RWPE2 (cell line): ENCODE measurements at regions not wholly inside any gene's neighbourhood (a gene's known extent, or its start where the extent isn't known, plus 50 kb on each side); places are given as distances from the start of the nearest gene placed in this dataset.

Experiments used
- ATAC-seq: fragments of 200-7000 bp; cut with Tn5 transposase; 3 replicates; pipeline ENCODE4 v1.9.1; 2021; ENCODE audit warnings: low read depth
- DNase-seq: peaks from one replicate; pipeline ENCODE4 v3.0.0-alpha.2; 2020; ENCODE audit warnings: low spot score
- H3K27ac ChIP-seq: fragments of 450-650 bp; 2 replicates; pipeline ENCODE4 v1.5.1; 2017; ENCODE audit warnings: mild to moderate bottlenecking; ENCODE audit not compliant: poor library complexity, severe bottlenecking
- H3K27me3 ChIP-seq: fragments of 250-450 bp; sonication (Bioruptor Pico); 2 replicates; pipeline ENCODE4 v1.5.1; 2021; ENCODE audit warnings: mild to moderate bottlenecking, moderate library complexity; ENCODE audit not compliant: insufficient read depth, poor library complexity, severe bottlenecking
- H3K36me3 ChIP-seq: fragments of 250-450 bp; sonication (Bioruptor Pico); 2 replicates; pipeline ENCODE4 v1.5.1; 2020; ENCODE audit warnings: low read depth, mild to moderate bottlenecking, moderate library complexity
- H3K4me1 ChIP-seq: fragments of 250-450 bp; sonication (Bioruptor Pico); 2 replicates; pipeline ENCODE4 v1.5.1; 2021; ENCODE audit warnings: mild to moderate bottlenecking, moderate library complexity; ENCODE audit not compliant: insufficient read depth, poor library complexity, severe bottlenecking
- H3K4me3 ChIP-seq: fragments of 250-450 bp; sonication (Bioruptor Pico); 2 replicates; pipeline ENCODE4 v1.5.1; 2021; ENCODE audit warnings: mild to moderate bottlenecking, moderate library complexity; ENCODE audit not compliant: severe bottlenecking
- H3K9me3 ChIP-seq: fragments of 250-450 bp; sonication (Bioruptor Pico); 2 replicates; pipeline ENCODE4 v1.5.1; 2021; ENCODE audit warnings: mild to moderate bottlenecking, moderate library complexity; ENCODE audit not compliant: severe bottlenecking
- TF ChIP-seq, protein P1 (sequence below): fragments of 450-650 bp; IDR thresholded peaks from one replicate; pipeline ENCODE4 v1.5.1; 2017; ENCODE audit warnings: mild to moderate bottlenecking, moderate library complexity; ENCODE audit not compliant: poor library complexity, severe bottlenecking

DNA sequence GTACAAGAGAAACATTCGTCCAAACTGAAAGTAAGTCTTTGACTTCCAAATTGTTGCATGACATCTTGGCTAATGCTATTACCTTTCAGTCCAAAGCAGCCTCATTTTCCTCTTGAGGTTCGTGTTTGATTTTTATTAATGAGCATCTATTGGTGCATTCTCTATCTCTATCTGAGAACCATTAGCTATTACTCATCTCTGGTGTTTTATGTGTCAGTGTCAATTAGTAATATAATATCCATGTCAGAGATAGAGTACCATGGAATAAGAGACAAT, 388.1 kb upstream of the GOT2 start:
- TF ChIP-seq, protein P1, sequence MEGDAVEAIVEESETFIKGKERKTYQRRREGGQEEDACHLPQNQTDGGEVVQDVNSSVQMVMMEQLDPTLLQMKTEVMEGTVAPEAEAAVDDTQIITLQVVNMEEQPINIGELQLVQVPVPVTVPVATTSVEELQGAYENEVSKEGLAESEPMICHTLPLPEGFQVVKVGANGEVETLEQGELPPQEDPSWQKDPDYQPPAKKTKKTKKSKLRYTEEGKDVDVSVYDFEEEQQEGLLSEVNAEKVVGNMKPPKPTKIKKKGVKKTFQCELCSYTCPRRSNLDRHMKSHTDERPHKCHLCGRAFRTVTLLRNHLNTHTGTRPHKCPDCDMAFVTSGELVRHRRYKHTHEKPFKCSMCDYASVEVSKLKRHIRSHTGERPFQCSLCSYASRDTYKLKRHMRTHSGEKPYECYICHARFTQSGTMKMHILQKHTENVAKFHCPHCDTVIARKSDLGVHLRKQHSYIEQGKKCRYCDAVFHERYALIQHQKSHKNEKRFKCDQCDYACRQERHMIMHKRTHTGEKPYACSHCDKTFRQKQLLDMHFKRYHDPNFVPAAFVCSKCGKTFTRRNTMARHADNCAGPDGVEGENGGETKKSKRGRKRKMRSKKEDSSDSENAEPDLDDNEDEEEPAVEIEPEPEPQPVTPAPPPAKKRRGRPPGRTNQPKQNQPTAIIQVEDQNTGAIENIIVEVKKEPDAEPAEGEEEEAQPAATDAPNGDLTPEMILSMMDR = no peak

DNA sequence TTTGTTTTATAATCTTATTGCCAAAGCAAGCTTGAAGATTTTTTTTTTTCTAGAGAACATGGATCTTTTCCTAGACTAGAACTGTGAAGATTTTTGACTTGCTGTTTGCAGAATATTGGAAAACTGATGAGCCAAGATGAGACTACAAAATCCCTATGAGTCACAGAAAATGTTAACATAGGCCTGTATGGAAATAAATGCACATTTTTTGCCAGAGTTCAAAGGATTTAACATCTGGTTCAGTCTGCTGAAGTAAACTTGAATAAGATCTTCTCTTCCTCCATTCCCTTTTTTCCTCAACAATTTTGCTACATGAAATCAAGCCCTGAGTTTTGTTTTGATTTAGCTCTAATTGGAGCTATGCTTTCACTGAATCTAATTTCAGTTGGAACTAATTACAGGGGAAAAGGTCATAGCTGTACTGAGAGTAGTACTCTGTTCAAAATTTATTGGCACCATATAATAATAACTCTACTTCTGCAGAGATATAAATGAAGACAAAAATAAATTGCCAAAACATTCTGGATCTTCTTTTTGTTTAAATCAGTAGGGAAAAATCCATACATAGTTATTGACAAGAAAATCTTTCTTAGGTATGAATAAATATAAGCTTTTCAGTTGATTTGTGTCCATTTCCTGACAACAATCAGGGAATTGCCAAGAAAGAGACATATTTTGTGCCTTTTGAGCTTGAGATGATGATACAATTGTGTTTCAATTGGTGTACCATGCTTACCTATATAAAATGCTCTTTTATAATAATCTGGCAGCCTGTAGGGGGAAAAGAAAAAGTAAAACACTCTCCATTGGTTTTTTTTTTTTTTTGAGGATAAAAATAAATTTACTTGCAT, 387.5 kb upstream of the GOT2 start:
- Histone ChIP-seq H3K4me3 (no peak overlapping the region), H3K9me3 (no peaks in the 10 kb centered on the region), H3K27me3 (no peaks in the 10 kb centered on the region), H3K36me3 (no peaks in the 10 kb centered on the region), H3K4me1 (no peaks in the 10 kb centered on the region), H3K27ac (no peak overlapping the region)
- ATAC-seq = no peak
- TF ChIP-seq, protein P1 = no peak
- DNase-seq = no peak

More for the DNA sequence above, 388.1 kb upstream of the GOT2 start:
- ATAC-seq = no peak
- no peak overlapping the region for H3K4me3 ChIP-seq
- no peaks in the 10 kb centered on the region for H3K36me3 ChIP-seq
- H3K27ac ChIP-seq = no peak overlapping the region
- H3K4me1 ChIP-seq = no peaks in the 10 kb centered on the region
- H3K27me3 ChIP-seq = no peaks in the 10 kb centered on the region
- DNase-seq = no peak
- H3K9me3 ChIP-seq = no peaks in the 10 kb centered on the region

DNA sequence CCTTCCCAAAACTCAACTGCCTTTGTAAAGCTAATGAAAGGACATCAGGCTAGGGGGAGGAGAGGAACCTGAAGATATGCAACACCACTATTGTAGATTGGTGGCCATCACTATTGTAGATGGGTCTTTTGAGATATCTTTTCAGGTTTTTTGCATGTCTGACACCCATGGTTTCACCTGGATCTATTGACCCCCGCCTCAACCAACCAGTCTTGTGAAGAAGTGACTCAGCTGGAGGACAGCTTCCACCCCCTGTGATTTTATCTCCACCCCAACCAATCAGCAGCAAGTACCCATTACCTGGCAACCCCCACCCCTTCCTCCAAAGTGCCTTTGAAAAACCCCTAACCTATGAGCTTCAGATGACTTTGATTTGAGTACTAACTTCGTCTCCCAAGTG, 382.6 kb upstream of the GOT2 start:
- DNase-seq (no peak), ATAC-seq (no peak)
- Histone ChIP-seq H3K36me3 (no peaks in the 10 kb centered on the region), H3K27ac (no peak overlapping the region), H3K4me3 (no peak overlapping the region), H3K9me3 (no peaks in the 10 kb centered on the region), H3K27me3 (no peaks in the 10 kb centered on the region), H3K4me1 (no peaks in the 10 kb centered on the region)
- TF ChIP-seq, protein P1 = no peak

DNA sequence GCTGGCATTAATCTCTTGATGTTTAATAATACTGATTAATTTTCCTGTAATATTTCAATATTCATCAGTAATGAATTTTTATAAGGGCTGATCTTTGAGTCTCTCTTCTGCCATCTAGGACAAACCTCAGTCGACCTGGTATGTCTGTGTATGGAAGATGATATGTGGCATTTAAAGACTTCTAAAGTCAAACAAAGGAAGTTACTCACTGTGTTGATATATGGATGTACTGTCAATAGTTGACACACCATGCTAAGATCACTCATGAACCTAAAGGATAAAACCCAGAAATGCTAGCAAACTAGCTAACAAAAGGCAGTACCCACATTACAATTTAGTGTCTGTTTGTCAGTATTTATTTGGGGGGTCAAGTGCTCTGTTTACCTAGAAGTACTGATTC, 380.7 kb upstream of the GOT2 start:
- Histone ChIP-seq H3K27me3 (no peaks in the 10 kb centered on the region), H3K27ac (no peak overlapping the region), H3K36me3 (no peaks in the 10 kb centered on the region), H3K9me3 (no peaks in the 10 kb centered on the region), H3K4me3 (no peak overlapping the region), H3K4me1 (no peaks in the 10 kb centered on the region)
- TF ChIP-seq, protein P1 = no peak
- ATAC-seq (no peak), DNase-seq (no peak)

DNA sequence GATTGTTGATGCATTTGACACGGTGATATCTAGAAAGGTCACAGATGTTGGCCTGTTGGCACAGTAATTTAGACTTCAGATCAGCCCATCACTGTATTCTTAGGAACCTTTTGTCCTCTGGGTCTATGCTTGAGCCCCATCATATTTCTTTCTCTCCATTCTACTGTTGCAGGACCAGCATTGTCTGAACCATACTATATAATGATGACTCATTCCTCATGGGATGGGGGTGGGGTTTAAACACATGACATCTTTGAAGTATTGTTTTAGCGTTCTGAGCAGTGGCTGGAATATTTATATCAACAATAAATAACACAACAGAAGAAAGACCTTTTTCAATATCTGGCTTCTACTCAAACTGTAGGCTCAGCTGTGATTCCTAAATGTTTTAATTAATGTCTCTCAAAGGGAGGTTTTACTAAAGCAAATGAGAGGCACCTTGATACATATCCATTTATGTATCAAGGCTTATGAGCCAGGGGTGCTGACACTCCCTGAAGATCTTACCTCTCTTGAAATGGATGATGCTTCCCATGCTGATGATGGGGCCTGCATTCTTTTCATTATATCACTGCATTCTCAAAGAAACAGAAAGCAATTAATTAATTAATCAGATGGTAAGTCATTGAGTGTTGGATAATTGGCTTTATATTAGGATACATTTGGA, 379.0 kb upstream of the GOT2 start:
- H3K4me1 ChIP-seq = no peaks in the 10 kb centered on the region
- H3K27ac ChIP-seq = no peak overlapping the region
- no peaks in the 10 kb centered on the region for H3K36me3 ChIP-seq
- TF ChIP-seq, protein P1 = no peak
- H3K27me3 ChIP-seq = no peaks in the 10 kb centered on the region
- no peak for DNase-seq
- H3K4me3 ChIP-seq = no peak overlapping the region
- ATAC-seq = no peak
- H3K9me3 ChIP-seq = no peaks in the 10 kb centered on the region
